ENCODE measurements at regions not wholly inside any gene's neighbourhood (a gene's known extent, or its start where the extent isn't known, plus 50 kb on each side); places are given as distances from the start of the nearest gene placed in this dataset.
"Not testable (repeated sequence)": the region's sequence is repeated elsewhere in the genome, so short reads cannot be mapped to it uniquely, and the experiment has no call there.

DNA sequence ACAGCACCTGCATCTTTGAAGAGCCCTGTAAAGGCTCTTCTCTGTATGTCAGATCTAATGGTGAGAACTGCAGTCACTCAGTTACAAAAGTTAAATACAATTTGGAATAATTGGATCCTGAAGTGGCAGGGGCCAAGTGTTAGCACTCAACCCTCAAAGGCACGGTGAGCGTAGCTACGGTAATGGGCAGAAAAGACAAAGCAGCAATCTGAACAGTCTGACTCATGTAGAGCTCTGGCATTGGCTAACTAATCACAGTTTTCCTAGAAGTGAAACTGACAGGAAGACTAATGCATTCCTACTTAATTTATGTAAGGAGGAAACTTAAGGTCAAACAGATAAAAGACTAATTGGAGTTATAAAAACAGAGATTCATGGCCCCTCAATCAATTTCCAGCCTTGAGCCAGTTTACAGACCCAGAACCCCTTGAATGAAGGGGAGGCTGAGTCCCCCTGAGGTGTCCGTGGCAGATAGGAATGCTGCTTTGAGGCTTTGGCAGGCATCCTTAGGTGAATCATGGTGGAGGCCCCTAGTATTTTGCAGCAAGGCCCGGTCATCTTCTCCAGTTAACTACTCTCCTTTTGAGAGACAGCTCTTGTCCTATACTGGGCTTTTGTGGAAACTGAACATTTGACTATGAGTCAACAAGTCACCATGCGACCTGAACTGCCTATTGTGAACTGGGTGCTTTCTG, 450.7 kb downstream of the ZNF33B start:
- DNase-seq (ENCODE audit: low read depth), result not testable (repeated sequence)

GRCh38 chr10:42177793-42178689, 460.3 kb downstream of the ZNF33B start:
- DNase-seq (ENCODE audit: low read depth), result peak; percentile 12

DNA sequence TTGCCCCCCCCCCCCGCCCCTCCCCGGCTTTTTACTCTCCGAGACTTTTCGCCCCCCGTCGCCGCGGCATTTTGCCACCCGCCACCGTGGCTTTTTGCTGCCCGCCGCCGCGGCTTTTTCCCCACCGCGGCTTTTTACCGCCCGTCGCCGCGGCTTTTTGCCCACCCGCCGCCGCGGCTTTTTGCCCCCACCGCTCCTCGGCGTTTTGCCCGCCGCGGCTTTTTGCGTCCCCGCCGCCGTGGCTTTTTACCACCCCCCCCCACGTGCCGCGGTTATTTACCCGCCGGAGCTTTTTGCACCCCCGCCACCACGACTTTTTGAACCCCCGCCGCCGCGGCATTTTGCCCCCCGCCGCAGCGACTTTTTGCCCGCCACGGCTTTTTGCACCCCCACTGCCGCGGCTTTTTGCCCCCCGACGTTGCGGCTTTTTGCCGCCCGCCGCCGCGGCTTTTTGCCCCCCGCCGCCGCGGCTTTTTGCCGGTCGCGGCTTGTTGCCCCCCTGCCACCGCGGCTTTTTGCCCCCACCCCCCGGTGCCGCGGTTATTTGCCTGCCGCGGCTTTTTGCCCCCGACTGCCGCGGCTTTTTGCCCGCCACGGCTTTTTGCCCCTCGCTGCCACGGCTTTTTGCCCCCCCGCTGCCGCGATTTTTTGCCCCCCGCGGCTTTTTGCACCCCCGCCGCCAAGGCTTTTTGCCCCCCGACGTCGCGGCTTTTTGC, 461.1 kb downstream of the ZNF33B start:
- no peak for DNase-seq (ENCODE audit: low read depth)

GRCh38 chr10:42150428-42151061, 487.8 kb downstream of the ZNF33B start:
- no peak for DNase-seq (ENCODE audit: low read depth)

DNA sequence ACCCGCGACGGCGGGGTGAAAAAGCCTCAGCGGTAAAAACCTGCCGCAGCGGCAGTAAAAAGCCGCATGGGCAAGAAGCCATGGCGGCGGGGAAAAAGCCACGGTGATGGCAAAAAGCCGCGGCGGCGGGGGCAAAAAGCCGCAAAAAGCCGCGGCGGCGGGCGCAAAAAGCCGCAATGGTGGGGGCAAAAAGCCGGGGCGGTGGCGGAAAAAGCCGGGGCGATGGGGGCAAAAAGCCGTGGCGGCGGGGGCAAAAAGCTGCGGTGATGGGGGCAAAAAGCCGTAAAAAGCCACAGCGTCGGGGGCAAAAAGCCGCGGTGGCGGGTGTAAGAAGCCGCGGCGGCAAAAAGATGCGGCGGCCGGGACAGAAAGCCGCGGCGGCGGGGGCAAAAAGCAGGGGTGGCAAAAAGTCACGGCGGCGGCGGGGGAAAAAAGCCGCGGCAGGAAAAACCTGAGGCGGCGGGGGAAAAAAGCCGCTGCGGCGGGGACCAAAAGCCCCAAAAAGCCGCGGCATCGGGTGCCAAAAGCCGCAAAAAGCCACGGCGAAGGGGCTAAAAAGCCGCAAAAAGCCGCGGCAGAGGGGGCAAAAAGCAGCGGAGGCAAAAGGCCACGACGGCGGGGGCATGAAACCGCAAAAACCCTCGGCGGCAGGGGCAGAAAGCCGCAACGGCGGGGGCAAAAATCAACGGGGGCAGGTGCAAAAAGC, 488.5 kb downstream of the ZNF33B start:
- no peak for DNase-seq (ENCODE audit: low read depth)

- DNase-seq (ENCODE audit: low read depth), result no peak
Measured at GRCh38 chr10:42149027-42149700, 489.2 kb downstream of the ZNF33B start.

DNA sequence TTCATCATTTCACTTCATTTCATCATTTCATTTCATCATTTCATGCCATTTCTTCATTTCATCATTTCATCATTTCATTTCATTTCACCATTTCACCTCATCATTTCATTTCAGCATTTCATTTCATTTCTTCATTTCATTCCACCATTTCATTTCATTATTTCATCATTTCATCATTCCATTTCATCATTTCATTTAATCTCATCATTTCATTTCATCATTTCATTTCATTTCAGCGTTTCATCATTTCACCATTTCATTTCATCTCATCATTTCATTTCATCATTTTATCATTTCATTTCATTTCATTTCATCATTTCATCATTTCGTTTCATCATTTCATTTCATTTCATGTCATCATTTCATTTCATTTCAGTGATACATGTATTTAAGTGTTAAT, 492.2 kb downstream of the ZNF33B start:
- DNase-seq (ENCODE audit: low read depth), result not testable (repeated sequence)

DNA sequence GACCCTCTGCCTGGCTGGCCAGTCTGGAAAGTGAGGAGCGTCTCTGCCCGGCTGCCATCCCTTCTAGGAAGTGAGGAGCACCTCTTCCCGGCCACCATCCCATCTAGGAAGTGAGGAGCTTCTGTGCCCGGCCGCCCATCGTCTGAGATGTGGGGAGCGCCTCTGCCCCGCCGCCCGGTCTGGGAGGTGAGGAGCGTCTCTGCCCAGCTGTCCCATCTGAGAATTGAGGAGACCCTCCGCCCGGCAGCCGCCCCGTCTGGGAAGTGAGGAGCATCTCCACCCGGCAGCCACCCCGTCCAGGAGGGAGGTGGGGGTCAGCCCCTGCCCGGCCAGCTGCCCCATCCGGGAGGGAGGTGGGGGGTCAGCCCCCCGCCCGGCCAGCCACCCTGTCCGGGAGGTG, 500.3 kb downstream of the ZNF33B start:
- DNase-seq (ENCODE audit: low read depth), result not testable (repeated sequence)

DNA sequence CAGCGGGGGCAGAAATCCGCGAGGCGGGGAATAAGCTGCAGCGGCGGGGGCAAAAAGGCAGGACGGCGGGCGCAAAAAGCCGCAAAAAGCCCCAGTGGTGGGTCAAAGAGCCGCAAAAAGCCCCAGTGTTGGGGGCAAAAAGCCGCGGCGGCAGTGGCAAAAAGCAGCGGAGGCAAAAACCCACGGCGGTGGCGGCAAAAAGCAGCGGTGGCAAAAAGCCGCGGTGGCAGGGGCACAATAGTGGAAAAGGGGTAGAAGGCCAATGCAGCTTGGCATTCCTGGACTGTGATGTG, 525.3 kb downstream of the ZNF33B start:
- DNase-seq (ENCODE audit: low read depth), result no peak

DNA sequence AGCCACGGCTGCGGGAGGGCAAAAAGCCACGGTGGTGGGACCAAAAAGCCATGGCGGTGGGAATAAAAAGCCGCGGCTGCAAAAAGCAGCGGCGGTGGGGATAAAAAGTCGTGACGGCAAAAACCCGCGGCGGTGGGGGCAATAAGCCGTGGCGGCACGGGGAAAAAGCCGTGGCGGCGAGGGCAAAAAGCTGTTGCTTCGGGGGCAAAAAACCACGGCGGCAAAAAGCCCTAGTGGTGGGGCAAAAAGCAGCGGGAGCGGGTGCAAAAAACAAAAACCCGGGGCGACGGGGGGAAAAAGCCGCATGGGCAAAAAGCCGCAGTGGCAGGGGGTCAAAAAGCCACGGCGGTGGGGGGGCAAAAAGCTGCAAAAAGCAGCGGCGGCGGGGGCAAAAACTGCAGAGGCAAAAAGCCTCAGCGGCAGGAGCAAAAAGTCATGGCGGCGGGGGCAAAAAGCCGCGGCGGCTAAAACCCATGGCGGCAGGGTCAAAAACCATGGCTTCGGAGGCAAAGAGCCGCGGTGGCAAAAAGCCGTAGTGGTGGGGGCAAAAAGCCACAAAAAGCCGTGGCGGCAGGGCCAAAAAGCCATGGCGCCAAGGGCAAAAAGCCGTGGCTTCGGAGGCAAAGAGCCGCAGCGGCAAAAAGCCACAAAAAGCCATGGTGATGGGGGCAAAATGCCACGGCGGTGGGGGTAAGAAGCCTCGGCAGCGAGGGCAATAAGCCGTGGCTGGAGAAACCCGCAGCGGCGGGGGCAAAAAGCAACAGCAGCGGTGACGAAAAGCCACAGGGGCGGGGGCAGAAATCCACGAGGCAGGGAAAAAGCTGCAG, 525.8 kb downstream of the ZNF33B start:
- no peak for DNase-seq (ENCODE audit: low read depth)

- DNase-seq (ENCODE audit: low read depth), result no peak
Measured at GRCh38 chr10:42111661-42112330, 526.6 kb downstream of the ZNF33B start.

DNA sequence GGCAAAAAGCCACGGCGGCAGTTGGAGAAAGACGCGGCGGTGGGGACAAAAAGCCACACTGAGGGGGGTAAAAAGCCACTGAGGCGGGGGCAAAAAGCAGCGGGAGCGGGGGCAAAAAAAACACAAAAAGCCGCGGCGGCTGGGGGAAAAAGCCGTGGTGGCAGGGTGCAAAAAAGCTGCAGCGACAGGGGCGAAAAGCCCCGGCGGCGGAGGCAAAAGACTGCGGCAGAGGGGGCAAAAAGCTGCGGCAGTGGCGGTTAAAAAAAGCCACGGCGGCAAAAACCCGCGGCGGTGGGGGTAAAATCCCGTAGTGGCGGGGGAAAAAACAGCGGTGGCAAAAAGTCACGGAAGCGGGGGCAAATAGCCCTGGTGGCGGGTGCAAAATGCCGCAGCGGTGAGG, 527.3 kb downstream of the ZNF33B start:
- DNase-seq (ENCODE audit: low read depth), result no peak

Measured in stromal cell of bone marrow (primary cell).